SKM-1 (cell line): ENCODE measurements at regions not wholly inside any gene's neighbourhood (a gene's known extent, or its start where the extent isn't known, plus 50 kb on each side); places are given as distances from the start of the nearest gene placed in this dataset.
A peak's percentile ranks its signal among the peaks of the same experiment; 100 is the strongest.
"Not testable (repeated sequence)": the region's sequence is repeated elsewhere in the genome, so short reads cannot be mapped to it uniquely, and the experiment has no call there.

Source experiments
- DNase-seq: peaks from one replicate; lab custom pipeline; 2025; ENCODE audit not compliant: unreplicated experiment; lab: John Stamatoyannopoulos, UW

DNA sequence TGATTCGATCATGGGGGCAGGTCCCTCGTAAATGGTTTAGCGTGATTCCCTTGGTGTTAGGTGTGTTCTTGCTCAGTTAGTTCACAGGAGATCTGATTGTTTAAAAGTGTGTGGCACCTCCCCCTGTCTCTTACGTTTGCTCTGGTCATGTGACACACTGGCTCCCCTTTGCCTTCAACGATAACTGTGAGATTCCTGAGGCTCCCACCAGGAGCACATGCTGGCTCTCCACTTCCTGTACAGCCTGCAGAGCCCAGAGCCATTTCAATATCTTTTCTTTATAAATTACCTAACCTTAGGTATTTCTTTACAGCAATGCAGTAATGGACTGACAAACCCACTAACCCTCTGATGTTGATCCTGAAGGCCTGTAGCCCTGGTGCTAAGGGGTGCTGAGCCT is 141.9 kb downstream of the FCRL5 start:
- no peak for DNase-seq

DNA sequence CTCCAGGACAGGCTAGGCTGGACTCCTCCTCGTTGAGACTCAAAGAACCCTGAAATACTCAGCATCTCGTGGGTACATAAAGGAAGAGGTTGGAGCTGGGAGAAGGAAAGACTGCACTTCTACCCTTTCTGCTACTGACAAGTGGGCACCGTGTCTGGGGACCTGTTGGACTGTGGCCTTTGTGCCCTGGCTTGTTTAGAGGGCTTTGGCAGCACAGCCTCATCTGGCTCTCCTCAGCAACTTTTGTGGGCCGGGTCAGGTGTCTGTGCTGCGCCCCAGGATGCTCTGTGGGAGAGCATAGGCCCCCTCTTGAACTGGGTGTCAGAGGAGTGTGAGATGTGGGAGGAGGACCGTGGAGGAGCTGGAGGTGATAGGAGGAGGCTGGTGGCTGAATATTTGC is 142.4 kb downstream of the FCRL5 start:
- DNase-seq: no peak

DNA sequence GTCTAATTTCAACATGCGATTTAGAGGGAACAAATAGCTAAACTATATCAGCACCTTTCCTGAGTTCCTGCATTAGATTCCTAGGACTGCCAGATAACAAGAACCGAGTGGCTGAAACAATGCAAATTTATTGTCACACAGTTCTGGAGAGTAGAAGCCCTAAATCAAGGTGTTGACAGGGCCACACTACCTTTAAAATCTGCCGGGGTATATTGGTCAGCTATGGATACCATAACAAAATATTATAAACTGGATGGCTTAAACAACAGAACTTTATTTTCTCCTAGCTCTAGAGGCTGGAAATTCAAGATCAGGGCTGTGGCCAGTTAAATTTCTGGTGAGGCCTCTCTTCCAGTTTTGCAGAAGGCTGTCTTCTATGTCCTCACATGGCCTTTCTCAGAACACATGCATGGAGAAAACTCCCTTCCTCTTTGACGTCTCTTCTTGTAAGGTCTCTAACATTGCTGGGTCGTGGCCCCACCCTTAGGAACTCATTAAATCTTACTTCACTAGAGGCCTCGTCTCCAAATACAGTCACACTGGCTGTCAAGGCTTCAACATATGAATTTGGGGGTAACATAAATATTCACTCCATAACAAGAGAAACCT is 144.3 kb downstream of the FCRL5 start:
- DNase-seq: peak; percentile 48

DNA sequence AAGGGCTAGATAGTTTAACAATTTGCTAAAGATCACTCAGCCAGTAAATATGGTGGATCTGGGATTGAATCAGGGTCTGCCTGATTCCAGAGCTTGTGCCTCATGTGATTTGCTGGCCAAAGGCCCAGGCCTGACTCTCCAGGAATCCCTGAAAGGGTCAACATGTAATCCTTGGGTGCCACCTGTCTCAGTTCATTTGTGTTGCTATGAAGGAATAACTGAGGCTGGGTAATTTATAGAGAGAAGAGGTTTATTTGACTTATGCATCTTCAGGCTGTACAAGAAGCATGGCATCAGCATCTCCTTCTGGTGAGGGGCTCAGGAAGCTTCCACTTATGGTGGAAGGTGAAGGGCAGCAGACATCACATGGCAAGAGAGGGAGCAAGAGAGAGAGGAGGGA is 144.9 kb downstream of the FCRL5 start:
- no peak for DNase-seq

DNA sequence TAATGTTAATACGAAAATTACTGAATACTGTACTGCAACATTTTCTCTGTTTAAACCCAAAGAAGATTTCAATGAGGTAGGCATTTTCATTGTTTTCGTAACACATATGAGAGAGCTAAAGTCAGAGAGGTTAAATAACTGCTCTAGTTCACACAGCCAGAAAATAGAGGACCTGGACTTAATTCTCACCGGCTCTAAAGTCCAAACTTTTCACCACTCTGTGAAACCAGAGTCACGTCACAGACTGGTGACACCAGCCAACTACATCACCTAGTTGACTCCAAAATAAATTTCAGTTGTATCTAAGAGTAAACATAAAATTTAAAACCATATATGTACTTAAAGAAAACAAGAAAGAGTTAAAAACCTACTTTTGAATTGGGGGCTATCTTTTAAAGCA is 146.7 kb downstream of the FCRL5 start:
- no peak for DNase-seq

DNA sequence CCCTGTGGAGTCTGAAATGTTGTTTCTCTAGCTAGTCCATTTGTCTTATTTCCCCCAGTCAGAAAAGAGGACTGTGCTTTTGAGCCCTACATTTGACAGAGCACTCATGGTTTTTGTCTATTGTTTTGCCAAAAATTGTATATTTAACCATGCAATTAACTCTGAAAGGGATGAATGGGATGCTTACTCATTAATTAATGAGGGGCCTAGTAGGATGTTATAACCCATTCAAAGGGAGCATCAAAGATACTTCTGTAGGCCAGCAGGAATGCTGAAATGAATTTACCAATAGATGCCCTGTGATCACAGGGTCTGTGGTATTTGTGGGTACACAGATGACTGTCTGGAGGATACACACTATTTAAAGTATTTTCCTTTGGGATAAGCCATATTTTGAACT is 147.7 kb downstream of the FCRL5 start:
- no peak for DNase-seq

DNA sequence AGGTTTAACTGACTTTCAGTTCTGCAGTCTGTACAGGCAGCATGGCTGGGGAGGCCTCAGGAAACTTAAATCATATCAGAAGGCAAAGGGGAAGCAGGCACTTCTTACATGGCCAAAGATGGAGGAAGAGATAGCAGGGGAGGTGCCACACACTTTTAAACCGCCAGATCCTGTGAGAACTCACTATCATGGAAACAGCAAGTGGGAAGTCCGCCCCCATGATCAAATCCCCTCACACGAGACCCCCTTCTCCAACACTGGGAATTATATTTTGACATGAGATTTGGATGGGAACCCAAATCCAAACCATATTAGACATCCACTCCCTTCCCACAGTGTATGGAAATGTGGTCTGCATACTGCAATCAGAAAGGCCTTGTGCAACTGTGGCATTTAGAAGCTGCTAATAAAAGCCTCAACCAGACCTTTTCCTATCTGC is 148.2 kb downstream of the FCRL5 start:
- DNase-seq: peak; percentile 92

DNA sequence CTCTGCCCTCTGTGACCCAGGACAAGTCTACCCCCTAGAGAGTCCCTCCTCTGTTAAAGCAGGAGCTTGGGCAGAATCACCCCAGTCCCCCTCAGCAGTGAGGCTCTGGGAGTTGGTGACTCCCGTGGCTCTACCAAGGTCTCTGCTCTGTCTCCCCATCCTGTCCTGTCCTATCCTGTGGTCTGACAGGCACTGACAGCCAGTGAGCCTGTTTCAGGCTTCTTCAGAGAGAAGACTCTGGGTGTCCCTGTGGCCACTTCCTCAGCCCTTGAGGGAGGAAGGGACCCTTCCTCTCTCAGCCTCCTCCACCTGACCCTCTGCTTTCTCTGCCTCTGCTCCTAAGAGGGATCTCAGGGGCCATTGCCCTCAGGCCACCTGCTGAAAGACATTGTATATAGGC is 148.7 kb downstream of the FCRL5 start:
- DNase-seq: peak; percentile 86

DNA sequence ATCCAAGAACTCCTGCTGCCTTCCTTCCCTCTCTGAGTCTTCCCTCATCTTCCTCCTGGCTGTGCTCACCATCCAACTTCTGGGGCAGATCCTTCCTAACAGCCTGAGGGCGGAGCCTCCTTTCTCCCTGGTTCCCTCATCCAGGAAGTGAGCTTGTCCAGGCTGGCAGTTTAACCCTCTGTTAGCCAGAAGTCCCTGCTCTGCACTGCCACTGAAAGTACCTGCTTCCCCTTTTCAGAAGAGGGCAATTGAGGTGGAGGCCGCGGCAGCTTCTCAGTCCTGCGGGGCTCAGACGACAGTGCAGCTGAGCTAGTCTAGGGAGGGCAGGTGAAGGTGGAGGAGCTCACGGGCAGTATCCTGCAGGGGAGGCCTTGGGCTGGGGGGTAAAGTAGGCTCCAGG is 149.1 kb downstream of the FCRL5 start:
- peak; percentile 97 for DNase-seq

DNA sequence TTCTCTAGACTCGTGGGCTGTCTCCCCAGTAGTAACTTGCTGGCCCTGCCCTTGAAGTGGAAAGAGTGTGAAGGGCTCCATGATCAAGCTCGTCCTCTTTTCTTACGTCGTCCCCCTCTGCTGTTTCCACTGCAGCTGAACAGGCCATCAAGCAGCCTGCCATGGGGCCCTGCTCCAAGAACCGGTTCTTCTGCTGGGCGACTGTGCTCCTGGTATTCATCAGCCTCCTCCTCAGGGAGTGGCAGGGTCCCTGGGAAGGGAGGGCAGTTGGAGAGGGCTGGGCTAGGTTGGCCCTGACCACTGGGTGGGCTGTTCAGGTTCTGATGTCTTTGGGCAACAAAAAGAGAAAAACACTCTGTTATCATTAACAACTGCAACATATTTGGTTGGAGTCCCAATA is 151.5 kb downstream of the FCRL5 start:
- DNase-seq: no peak

DNA sequence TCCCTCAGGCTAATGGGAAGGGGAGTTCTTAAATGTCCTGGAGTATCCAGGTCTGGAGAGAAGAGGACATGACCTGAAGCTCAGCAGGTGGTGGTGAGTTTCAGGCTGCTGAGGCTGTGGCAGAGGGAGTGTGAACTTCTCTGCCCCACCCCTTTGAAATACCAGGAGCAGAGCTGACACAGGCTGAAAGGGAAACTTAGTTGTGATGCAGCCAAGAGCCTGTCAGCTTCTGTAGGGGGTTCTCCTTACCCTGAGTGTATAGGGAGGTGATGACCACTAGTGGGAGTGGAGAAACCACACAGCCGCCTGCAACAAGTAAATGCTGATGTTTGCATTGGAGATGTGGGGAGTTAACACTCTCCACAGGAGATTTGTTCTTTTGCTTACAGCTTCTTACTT is 152.3 kb downstream of the FCRL5 start:
- DNase-seq: no peak

DNA sequence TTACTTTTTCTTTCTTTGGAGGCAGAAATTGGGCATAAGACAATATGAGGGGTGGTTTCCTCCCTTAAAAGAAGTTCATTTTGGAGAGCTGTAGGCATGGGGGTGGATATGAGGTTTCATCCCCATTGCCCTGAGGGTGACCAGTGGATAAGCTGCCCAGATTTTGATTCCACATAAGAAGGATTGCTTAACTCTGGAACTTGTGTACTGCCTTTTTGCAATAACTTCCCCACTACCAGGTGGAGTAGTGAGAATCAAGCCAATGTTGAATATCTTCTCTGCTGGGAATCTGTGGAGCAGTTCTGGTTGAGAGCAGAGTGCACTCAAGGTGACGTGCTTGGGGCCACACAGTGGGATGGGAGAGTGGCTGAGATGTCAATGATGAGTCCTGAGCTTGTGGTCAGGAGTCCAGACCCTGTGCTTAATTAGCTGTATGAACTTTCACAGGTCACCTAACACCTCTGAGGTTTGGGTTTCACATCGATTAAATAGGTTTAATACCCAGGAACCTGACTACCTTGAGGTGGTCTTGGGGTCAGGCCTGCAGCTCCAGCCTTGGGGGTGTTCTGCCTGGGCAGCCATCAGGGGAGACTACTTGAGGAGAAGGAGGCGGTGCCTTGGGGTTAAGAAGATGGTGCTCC is 152.9 kb downstream of the FCRL5 start:
- DNase-seq: no peak

DNA sequence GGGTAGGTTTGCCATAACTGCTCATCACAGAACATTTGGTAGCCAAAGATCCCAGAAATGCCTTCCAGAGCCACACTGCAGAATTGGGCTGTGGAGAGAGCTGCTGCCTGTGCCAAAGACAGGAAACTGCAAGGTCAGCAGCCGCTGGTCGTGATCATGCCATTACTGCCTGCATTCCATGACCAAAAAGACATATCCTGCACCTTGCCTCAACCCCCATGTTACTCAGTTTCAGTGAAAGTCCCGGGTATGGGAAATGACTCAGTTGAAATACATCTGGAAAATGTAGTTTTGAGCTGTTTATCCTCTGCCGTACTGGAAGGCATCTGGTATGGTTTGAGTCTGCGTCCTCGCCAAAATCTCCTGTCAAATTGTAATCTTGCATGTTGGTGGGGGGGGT is 161.7 kb downstream of the FCRL5 start:
- no peak for DNase-seq

DNA sequence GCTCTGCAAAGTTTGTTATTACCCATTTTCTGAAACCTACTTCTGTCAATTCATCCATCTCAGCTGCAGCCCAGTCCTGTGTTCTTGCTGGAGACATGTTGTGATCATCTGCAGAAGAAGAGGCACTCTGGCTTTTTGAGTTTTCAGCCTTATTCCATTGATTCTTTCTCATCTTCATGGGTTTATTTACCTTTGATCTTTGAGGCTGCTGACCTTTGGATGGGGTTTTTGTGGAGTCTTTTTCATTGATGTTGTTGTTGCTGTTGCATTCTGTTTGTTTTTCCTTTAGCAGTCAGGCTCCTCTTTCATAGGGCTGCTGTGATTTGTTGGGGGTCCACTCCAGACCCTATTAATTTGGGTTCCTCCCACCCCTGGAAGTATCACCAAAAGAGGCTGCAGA is 164.3 kb downstream of the FCRL5 start:
- DNase-seq: no peak

DNA sequence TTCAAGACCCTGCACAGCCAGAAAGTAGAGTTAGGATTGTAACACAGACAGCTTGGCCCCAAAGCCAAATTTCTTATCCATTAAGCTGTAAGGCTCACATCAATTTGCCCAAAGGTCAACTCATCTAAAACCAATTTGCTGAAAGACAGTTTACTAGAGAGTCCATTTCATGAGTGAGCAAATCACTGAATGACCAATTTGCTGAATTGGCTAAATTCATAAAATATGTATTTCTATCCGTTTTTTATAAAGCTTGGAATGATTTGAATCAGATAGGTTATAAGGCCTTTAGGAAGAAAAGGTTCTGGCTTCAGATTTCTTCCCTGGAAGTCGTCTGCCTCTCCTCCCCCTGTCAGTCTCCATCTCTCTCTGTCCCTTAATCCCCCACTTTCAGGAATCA is 168.1 kb downstream of the FCRL5 start:
- DNase-seq: no peak

DNA sequence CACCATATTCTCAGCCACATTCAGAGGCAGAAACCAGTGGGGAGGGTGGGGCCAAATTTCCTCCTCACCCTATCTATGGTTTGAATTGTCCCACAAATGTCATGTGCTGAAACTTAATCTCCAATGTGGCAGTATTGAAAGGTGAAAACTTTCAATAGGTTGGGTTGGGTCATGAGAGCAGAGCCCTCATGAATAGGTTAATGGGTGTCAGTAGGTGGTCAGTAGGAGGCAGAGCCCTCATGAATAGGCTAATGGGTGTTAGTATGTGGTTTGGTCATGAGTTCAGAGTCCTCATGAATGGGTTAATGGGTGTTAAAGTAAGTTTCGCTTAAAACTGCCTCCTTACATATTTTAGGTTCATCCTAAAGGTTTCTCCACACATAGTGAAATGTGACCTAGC is 170.0 kb downstream of the FCRL5 start:
- no peak for DNase-seq

DNA sequence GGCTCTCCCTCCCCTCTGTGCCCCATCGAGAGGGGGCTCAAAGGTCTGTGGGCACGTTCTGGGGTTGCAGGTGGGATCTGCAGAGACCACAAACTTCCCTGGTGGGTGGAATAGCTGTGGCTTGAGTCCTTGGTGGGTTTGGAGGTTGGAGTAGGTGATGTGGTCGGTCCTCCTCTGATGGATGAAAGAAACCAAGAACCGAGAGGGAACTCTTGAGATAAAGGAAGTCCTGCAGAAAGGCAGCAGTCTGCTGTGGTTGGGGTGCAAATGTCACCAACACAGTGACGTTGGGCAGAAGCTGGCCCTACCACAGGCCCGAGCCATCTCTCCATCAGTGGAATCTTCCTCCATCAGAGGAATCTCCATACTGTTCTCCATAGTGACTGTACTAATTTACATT is 171.8 kb downstream of the FCRL5 start:
- no peak for DNase-seq

DNA sequence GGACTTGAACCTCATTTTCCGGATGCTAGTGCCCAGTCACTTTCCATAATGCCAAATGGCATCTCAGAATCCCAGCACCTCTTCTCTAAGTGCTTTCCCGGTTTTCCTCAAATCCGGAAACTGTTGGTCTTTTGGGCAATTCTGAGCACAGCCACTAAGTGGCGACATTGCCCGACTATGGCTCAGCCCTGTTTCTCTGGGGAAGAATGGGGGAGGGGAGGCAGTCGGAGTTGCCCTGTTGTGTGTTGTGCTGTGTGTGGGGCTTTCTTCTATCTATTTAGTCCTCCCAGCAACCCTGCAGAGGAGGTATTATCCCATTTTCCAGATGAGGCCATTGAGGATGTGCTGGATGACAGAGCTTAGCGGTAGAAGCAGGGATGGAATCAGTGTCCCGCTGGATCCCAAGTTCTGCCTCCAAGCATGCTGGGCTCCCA is 175.0 kb downstream of the FCRL5 start:
- DNase-seq: peak; percentile 42

DNA sequence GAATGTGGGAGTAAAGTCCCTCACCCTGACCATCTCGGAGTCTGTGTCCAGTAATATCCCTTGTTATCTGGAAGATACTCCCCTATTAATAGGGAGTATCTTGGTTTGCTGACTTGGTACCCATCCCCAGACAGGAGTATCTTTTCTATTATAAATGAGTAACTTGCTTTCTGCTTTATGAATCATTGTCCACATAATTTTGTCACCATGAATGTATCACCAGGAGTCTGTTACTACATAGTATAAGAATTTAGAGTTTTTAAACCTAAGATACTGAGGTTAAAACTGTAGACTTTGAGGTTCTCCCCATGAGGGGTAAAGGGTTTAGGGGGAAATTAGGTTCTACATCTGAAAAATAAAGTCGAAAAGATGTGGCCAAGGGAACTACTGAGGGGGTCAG is 175.6 kb downstream of the FCRL5 start:
- no peak for DNase-seq

DNA sequence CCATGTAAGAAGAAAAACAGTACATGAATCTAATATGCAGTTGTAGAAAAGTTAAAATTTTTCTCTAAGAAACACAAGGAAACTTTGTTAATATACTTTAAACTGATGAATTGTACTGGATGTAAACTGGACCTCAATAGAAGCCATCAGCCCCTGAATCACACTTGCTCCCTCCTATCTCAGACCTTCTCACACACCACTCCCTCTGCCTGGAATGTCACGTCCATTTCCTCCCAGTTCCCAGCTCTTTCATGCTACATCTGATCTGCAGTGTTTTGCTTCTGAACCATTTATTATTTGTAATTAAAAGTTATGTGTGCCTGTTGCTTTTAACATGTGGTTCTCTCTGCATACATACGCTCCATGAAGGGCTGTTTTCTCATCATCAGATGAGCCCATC is 180.0 kb downstream of the FCRL5 start:
- not testable (repeated sequence) for DNase-seq

DNA sequence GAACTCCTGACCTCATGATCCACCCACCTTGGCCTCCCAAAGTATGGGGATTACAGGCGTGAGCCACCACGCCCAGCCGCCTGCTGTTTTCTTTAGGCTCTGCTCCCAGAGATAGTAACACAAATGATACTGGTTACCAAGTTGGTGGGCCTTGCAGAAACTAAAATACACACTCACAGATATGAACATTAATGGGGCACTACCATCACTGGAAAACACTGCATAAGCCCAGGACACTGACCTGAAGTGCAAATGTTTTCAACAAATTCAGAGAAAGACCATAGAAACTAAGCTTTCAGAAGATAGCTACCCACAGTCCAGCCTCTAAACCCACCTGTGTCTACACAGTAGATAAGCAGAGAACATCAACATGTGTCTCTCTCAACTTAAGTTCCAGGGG is 180.5 kb downstream of the FCRL5 start:
- DNase-seq: no peak

DNA sequence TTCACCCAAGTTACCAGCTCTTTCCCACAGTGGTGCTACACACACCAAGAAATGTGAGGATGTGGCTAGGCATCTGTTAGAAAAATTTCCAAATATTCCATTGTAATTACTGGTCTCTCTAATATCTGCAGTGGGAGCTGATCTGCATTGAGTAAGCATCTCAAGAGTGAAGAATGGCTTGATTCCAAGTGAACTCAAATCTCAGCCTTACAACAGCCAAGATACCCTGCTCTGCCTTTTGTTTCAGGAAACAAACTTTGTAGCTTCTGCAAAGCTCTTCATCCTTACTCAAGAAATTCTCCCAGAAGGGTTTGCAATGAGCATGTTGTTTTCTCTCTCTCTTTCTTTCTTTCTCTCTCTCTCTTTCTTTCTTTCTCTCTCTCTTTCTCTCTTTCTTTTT is 181.1 kb downstream of the FCRL5 start:
- no peak for DNase-seq

DNA sequence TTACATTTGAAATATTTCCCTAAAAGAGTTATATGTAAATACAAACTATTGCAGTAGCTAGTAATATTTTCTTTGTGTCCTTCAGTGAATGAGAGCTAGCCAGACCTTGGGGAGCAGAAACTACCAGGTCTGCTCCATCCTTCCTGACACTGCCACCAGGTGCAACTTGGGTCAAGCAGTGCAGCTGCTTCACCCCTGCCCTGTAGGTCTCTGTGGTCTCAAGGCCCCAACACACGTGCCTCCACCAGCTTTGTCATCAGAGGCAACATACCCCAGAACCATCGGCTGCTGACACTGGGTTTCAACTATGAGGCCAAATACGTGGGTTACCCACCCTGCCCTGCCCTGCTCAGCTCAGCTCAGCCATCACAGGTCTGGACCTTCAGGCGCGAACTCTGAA is 181.6 kb downstream of the FCRL5 start:
- DNase-seq: no peak
